ENCODE measurements at regions not wholly inside any gene's neighbourhood (a gene's known extent, or its start where the extent isn't known, plus 50 kb on each side); places are given as distances from the start of the nearest gene placed in this dataset.

DNA sequence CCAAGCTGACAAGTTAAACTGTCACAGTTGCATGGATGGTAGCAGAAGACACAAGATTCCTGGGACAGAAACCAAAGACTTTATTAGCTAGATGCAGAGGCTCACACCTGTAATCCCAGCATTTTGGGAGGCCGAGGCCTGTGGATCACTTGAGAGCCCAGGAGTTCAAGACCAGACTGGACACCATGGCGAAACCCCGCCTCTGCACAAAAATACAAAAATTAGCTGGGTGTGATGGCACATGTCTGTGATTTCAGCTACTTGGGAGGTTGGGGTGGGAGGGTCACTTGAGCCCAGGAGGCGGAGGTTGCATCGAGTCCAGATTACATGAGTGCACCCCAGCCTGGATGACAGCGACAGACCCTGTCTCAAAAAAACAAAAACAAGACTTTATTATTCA lies 346.6 kb downstream of the IRS2 start:
- no peak for DNase-seq (ENCODE audit: low spot score)

DNA sequence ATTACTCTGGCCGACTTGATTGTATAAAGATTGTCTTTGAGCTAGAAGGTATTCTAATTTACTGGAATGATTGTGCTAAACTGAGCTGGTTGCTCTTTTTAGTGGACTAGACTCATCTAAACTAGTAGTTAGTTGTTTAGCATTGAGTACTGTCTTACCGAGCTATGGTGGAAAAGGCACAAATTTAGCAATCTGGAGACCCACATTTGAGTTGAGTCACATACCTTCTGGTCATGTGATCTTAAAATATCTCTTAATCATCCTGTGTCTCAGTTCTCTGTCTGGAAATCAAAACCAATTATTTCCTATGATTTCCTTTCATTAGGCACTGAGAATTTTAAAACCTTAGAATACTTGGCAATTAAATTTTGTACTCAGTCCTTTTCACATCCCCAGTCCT lies 349.5 kb downstream of the IRS2 start:
- DNase-seq (ENCODE audit: low spot score) = no peak

DNA sequence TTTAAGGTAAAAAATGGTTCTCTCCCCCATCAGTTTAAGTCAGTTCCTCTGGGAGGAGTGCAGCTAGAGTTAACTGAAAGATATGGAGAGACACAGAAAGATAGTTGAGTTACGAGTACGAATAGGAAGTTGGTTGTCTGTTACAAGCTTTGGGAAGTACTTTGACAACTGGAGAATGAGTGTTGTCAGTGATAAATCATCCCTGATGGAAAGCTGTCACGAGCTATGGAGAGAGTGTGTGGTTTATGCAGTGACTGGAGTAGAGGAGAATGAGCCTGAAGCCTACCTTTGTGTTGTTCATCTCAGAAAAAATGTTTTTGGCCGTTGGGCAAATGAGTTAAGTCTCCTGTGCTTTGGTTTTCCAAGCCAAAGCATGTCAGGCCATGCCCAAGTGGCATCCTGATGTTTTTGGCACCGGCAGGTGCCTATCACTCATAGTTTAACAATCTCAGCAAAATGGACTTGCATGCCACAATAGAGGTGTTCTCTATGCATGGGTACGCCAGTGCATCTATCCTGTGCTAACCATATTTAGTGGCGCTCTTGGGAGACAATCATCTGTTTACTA lies 350.2 kb downstream of the IRS2 start:
- no peak for DNase-seq (ENCODE audit: low spot score)

DNA sequence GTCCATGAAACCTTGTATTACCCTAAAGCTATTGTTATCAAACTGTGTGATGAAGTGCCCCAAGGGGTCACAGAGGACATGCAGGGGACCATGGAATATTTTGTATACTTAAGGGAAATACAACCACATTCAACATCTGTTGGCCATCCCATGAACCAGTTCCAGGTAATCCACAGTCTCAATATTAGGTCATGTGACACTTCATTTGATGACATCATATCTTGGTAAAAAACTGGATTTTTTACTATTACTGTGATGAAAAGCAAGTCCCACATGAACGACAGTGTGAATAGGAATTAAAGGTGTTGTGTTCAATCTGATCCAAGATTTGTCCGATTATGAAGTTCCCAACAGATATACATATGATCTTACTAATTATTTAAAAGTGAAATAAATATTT lies 355.2 kb downstream of the IRS2 start:
- no peak for DNase-seq (ENCODE audit: low spot score)

DNA sequence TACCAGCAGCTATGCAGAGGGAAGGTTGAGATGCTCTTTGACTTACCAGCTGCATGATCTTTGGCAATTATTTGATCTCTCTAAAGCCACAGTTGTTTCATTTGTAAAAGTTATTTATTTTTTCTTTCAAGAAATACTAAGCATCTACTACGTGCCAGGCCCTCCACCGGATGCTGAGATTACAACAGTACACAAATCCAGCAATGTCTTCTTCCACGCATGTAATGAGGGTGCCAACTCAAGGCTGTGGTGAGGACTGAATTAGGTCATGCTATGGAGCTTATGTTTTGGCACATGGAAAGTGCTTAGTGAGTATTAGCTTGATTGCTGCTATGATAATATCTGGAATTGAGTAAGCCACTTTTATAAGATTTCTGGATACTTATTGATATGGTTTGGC lies 358.2 kb downstream of the IRS2 start:
- DNase-seq (ENCODE audit: low spot score) = no peak

DNA sequence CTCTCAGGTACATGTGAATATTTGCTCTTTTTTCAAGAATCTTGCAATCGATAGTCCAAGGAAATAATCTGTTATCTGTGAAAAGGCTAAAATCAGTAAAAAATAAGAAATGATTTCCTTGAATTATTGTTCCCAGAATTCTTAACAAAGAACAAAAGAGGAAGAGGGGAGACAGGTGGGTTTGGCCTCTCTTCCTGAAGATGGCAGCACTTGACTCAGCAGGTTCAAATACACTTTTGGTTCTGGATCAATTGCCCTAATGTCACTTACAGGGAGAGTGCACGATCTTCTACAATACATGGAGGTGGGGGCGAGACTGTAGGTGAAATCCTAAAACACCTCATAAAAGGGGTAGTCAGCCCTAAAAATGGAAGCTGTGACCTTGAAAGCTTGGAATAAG lies 358.7 kb downstream of the IRS2 start:
- DNase-seq (ENCODE audit: low spot score) = no peak

DNA sequence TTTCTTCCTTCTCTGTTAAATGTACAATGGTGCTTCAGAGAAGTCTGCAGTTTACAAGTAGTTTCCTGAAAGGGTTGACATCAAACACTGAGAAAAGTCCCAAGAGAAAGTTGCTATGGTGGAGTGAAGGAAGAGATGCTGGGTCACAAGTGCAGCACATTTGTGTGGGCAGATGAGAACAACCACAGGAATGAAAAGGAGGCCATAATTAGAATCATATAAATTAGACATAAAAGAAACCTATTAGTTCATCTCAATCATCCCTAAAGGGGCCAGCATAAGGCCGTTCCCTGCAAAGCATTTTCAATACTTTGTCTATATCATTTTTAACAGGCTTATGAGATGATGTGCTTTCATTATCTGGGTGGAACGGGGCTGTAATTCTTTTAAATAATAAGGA lies 359.2 kb downstream of the IRS2 start:
- no peak for DNase-seq (ENCODE audit: low spot score)

DNA sequence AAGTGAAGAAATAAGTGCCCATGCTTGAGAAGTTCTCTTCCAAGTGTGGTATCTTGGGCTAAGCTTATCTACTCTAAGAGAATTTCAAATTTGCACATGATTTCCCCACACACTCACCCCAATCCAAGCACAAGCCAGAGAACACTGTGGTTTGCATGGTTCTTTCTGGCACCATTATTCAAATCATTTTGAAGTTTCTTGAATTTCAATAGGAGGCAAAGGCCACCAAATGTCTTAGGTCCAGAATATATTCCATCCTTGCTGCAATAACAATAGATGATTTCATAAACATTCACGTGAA lies 359.7 kb downstream of the IRS2 start:
- no peak for DNase-seq (ENCODE audit: low spot score)

DNA sequence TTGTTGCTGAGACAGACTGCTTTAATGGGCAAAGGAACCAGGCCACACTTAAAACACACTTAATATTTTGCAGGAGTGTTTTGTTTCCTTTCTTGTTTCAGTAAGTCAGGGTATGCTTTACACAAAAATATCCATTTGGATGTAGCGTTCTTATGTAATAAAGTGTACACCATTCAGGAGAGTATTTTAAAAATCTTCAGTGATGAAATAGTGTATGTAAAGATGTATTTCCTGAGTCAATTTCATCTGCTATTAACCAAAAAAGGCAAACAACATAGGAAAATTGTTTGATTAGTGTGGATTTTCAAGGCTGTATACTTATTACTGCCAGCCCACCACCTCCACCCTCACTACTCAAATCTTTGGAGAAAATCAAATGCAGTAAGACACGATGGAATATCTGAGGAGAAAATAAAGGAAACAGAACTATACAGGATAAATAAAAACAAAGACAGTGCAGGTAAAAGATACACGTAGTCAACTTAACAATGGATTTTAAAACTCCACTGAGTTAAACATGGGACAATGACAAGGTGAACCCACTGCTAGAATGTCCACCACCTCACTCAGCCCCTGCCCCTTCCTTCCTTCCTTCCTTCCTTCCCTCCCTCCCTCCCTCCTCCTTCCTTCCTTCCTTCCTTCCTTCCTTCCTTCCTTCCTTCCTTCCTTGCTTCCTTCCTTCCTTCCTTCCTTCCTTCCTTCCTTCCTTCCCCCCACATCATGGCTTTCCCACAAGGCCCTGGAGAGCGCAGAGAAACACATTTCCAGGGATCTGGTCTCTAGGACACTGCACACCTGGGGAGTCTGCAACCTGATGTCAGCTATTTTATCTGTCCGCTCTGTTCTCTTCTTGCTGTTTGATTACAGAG lies 360.3 kb downstream of the IRS2 start:
- DNase-seq (ENCODE audit: low spot score) = no peak

DNA sequence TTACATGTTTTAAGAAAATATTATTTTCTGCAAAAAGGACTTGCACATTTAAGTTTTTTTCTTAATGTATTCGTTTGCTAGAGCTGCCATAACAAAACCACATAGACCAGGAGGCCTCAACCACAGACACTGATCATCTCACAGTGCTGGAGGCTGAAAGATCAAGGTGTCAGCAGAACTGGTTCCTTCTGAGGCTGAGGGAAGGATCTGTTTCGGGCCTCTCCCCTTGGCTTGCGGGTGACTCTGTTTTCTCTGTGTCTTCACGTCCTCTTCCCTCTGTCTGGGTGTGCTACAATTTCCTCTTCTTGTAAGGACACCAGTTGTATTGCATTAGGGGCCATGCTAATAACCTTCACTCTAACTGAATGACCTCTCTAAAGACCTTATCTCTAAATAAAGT lies 364.2 kb downstream of the IRS2 start:
- peak; percentile 52 for DNase-seq (ENCODE audit: low spot score)

DNA sequence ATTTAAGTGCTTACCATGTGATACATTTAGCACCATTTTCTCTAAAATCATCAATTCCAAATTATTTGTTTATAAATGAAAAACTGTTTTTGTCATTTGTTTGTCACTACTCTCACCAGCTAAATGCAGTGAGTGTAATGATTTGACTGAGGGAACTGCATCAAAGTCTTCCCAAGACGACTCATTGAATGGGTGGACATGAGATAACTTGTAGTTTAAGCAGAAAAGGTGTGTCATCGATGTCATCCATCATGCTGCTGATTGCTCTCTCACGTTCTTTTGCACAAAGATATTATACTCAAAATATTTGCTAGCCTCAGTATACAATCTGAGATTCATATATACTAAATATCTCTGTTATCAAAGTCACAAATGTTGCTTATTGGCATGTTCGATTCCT lies 366.5 kb downstream of the IRS2 start:
- DNase-seq (ENCODE audit: low spot score) = no peak

DNA sequence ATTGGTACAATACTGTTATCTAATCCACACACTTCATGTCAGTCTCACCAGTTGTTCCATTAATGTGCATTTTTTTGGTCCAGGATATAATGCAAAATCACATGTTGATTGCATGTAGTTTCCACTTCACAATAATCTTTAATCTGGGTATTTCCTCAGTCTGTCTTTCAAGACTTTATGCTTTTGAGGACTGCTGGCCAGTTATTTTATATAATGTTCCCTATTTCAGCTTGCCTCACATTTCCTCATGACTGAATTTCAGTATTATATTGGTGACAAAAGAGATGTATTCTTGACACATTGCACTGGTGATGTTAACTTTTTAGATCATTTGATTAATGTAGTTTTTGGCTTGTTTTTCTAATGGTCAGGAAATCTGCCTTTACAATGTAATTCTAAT lies 368.3 kb downstream of the IRS2 start:
- DNase-seq (ENCODE audit: low spot score) = no peak

DNA sequence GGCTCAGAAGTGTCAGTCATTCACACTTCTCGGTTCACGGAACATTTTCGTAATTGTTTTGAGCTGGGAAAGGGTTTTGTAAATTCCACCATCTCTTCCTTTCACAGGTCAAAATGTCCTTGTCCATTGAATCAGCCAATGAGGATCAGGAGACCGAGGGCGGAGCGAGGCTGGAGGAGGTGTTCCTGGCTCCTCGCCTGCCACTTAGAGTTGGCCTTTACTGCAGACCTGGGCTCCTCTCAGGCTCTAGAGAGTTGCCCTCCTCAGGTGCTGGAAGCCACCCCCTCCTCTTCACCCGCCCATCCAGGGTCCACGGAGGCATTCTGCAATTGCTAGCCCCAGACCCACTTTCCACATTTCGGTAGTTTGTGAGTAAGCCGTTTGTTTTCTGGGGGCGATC lies 370.4 kb downstream of the IRS2 start:
- no peak for DNase-seq (ENCODE audit: low spot score)

DNA sequence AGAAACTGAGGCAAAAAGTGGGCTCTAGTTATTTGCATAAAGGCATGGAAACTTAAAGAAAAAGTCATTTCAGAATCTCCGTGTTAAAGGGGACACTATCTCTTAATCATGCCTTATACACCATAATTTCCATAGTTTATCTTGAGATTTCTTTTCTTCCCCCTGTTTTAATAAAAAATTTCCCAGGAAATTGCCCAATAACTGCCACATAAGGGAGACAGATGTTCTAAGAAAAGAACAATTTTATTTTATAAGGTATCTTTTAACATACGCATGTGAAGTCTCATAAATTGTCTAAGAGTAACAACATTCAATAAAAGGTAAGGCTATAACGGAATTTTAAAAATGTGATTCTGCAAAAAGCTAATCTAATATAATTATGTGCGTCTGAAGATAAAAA lies 371.3 kb downstream of the IRS2 start:
- no peak for DNase-seq (ENCODE audit: low spot score)

DNA sequence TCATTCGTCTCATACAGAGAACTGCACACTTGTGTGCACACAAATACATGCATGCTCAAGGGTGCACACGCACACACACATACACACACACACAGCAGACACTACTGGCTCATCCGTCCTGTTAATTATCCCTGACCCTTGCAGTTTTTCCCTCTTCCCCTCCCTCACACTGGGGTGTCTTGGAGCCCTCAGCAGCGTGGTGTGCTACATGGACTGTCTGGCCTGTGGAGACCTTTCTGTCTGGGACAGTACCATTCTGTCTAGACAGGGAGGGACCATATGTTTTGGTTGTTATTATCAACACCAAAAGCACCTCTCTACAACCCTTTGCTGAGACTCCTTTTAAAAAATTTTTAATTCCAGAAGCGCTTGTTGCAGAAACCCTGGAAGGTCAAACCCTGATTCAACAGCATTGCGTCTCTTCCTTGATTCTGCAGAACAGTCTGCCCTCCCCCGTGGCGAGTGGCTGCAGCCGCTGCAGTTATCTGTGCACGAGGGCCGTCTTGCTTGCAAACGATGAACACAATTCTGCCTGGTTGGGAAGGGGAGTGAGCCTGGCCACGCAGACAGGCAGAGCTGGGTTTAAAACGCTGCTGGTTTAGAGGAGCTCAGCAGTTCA lies 374.0 kb downstream of the IRS2 start:
- peak; percentile 81 for DNase-seq (ENCODE audit: low spot score)

DNA sequence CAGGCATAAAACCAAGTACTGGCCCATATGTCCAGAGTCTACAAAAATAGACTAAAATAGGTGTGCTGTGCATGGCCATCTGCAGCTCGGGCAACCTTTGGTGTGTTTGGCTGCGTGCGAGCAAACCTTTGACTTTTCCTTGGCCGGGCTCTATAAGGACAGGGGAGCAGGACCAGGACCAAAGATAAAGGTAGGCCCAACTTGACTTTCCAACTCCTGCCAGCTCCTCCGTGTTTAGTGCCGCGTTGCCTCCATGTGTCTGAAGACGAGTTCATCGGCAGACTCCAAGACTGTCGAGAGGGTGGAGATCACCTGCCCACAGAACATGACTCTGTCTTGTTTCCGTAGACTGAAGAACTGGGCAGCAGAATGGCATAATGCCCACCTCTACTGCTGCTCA lies 375.5 kb downstream of the IRS2 start:
- no peak for DNase-seq (ENCODE audit: low spot score)

DNA sequence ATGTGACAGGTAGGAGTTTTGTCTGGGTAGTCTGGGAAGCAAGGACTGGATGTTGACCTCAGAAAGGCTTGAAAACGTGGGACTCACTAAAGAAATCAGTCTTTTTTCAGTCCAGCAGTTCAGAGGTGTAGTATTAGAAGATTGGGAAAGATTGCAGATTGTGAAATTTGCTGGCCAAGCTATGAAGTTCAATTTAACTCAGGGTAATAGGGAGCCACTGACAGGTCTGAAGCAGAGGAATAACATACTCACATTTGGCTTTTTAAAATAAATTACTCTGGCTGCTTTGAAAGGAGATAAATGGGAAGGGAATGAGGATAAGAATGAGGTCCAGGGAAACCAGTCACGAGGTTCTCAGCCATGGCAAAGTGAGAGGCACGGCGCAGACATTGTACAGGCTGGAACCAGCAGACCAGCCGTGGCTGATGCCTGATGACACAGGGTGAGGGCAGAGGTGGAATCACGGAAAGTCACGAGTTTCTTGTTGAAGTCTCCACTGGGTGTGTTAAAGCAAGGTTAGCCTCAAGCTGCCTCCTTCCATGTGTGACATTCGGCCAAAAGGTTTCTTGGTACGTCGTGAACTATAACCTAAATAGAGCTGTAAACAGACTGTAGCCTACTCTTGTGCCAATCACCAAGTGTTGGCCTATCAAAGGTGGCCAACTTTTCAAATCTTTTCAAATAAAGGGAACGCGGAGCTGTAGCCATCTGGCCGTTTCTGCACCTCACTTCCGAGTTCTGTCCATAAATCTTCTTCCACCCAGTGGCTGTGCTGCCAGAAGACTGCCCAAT lies 377.6 kb downstream of the IRS2 start:
- no peak for DNase-seq (ENCODE audit: low spot score)

DNA sequence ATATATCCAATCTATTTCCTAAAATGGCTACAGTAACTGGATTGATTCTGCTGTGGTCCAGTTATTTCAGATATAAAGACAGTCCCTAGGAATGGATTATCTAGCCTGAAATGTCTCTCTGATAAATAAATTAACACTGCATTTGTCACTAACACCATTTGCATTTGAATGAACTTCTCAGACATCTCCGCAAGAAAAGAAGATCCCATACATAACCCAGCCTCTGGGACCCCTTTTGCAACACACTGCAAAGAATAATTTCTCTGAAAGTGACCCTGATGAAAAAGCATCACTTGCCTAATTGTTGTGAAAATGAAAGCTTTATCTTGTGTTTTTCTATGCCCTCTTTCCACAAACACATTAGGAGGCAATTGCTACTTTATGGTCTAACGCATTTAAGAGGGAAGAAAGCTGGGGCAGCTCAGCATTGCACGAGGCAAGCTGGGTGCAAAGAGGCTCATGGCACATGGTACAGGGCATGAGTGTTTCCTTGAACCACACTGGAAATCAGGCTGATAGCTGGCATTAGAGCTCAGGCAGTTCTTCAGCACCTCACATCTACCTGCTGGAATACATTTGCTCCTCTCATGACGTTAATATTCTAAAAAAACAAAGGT lies 379.9 kb downstream of the IRS2 start:
- DNase-seq (ENCODE audit: low spot score) = no peak

DNA sequence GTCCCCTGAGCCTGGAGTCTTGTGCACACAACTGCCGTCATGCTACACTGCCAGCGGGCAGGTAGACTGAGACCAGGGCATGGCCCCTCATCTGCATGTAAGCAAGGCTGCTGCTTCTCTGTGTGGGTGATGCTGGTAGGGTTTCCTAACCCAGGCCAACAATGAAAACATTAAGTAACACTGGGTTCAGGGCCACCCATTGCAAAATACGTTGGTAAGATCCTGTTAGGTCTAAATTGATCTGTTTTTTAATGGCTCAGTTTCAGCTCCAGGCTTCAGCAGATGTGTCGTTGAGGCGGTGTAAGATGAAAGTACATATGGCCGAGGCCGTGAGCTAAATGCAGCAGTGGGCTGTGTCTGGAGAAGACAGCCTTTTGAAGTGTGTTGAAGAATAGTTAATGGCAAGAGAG lies 383.4 kb downstream of the IRS2 start:
- no peak for DNase-seq (ENCODE audit: low spot score)

DNA sequence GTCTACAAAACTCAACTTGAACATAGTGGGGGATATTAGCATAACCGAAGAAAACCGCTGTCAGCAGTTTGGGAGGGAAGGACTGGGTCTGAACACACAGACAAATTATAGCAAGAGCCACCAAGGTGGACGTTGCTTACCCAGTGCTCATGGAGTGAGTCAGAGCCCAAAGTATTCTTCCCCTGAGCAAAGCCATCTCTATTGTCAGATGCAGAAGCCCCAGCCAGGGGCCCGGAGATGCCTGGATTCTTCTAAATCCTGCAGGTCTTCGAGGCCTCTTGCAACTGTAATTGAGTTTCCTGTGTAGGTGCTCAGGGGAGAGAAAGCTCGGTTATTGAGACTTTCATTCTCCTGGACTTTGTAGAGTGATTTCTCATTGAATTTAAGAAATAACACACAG lies 384.5 kb downstream of the IRS2 start:
- no peak for DNase-seq (ENCODE audit: low spot score)

DNA sequence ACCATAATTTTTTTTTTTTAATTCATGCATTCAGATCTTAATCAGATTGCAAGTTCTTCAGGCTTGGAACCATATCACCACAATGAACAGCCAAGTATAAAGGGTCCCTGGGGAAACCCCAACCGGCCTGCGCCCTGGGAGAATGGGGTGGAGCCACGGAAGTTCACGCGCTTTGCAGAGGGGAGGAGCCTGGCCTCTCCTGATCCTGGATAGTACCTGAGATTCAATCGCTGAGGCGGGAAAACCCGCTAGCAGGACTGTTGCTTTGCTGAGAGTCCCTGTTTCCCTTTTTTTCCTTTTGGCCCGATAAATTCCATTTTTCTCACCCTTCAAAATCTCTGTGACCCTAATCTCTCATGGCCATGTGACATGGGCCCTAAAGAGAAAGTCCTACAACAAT lies 385.1 kb downstream of the IRS2 start:
- DNase-seq (ENCODE audit: low spot score) = no peak

DNA sequence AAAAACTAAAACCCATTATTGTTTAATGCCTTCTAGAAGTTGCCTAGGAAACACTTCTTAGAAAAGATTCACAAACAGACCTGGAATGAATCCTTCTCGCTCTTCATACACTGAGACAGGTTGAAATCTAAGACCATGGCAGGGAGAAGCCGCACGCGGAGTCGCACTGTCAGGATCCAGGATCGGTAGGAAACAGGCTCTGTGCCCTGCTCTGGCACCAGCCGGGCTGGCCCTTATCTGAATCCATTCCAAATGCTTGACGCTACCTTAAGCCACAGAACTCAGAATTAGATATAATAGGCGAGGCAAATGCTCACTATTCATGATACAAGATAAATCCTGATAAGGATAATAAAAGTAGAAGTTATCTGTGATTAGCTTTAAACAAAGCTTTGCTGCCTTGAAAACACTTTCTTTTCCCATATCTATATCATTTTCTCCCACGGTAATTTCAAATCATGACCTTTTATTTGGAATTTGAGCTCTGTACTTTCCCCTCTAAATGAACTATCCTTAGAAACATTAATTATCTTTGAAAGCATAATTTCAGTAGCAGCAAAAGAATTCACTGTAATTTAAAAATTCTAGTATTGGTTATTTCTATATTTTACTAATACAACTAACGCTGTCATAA lies 385.6 kb downstream of the IRS2 start:
- no peak for DNase-seq (ENCODE audit: low spot score)
